22Rv1 (cell line): ENCODE measurements at regions not wholly inside any gene's neighbourhood (a gene's known extent, or its start where the extent isn't known, plus 50 kb on each side); places are given as distances from the start of the nearest gene placed in this dataset.

Experiments used
- H3K27ac ChIP-seq: fragments of 450-650 bp; 2 replicates; pipeline ENCODE4 v1.5.1; 2017
- CTCF ChIP-seq: fragments of 450-650 bp; IDR thresholded peaks from 2 replicates; pipeline ENCODE4 v1.5.1; 2017; ENCODE audit warnings: mild to moderate bottlenecking
- ZFX ChIP-seq: fragments of 450-650 bp; IDR thresholded peaks from 2 replicates; pipeline ENCODE4 v1.6.1; 2017; ENCODE audit warnings: antibody characterized with exemption, borderline replicate concordance

DNA sequence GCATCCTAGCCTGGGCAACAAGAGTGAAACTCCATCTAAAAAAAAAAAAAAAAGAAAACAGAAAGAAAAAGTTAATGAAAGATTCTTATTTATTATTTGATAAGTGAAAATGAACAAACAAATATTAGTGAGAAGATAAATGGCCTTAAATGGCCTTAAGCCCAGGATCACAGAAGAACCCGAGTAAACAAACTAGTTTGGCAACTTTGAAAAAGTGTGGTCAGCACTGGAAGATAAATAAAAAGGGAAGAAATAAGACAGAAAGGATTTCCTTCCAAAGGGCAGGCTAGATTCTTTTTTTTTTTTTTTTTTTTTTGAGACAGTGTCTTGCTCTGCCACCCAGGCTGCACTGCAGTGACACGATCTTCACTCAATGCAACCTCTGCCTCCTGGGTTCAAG is 692.4 kb downstream of the CPS1 start:
- no peak for TF ChIP-seq CTCF
- TF ChIP-seq ZFX = no peak
- peak overlapping the region; percentile 34 for H3K27ac ChIP-seq

DNA sequence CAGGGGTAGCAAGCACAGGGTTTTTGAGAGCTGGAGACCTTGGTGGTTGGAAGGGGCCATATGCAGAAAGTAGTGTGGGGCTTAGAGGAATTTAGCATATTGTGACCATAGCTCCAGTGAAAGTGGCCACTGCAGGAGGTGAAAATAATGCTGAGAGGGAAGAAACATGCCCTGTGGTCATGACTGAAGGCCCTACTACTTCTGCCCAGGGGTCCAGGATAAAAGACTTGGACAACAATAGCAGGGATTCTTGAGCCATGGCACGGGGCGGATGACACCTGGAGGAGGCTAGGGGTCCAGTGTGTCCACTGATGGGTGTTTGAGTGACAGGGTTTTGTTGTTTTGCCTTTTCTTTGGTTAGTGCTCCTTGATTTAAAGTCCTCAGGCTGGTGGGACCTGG is 694.6 kb downstream of the CPS1 start:
- H3K27ac ChIP-seq = no peak overlapping the region
- TF ChIP-seq CTCF (no peak), ZFX (no peak)

GRCh38 chr2:211258646-211259335 is 702.4 kb downstream of the CPS1 start:
- TF ChIP-seq CTCF (no peak), ZFX (no peak)
- H3K27ac ChIP-seq = no peak overlapping the region

GRCh38 chr2:211259831-211260476 is 703.6 kb downstream of the CPS1 start:
- H3K27ac ChIP-seq = no peak overlapping the region
- TF ChIP-seq ZFX (no peak), CTCF (no peak)

DNA sequence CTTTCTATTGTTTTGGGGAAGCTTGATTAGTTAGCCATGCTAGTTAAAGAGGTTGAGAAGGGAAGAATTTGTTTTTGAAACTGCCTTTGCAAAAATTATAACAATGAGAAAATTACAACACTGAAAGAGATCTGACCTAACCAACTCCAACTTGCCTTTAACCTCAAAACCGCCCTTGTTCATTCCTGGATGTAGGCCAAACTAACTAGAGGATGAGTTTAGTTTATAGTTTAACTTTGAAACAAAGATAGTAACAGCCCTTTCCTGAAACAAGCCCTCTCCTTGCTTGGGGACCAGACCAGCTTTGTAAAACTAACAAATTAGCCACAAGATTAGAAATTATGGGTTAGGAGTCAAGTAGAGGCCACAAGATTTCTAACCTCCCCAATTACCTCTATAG is 713.9 kb downstream of the CPS1 start:
- no peak for TF ChIP-seq ZFX
- TF ChIP-seq CTCF = no peak
- H3K27ac ChIP-seq = no peak overlapping the region

DNA sequence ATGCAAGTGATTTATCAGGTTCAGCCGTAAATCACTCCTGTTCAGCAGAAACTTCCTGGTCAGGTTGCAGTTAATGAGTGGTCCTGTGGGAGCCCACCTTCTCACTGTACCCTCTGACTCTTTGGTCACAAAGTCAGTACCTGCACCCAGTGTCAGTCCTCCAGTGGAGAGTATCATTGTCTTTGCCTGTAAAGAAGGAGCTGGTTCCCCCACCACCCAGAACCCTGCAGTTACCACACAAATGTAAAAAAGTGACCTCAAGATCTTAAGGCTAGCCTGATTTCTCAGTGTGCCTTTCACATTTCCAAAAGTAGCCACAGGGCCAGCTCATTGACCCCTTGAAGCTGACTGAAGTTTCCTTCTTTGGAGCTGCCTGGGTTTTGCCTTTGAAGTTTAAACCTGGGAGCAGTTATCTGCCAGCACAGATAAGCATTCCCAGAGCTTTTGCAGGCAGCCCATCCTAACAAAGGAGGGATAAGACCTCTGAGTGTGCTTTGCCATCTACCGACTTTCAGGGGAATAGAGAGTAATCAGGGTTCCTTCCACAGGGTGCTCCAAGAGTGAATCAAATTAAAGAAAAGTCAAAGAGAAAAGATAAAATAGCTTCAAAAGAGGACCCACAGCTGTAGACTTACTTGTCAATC is 725.2 kb downstream of the CPS1 start:
- H3K27ac ChIP-seq = no peak overlapping the region
- TF ChIP-seq CTCF (no peak), ZFX (no peak)

DNA sequence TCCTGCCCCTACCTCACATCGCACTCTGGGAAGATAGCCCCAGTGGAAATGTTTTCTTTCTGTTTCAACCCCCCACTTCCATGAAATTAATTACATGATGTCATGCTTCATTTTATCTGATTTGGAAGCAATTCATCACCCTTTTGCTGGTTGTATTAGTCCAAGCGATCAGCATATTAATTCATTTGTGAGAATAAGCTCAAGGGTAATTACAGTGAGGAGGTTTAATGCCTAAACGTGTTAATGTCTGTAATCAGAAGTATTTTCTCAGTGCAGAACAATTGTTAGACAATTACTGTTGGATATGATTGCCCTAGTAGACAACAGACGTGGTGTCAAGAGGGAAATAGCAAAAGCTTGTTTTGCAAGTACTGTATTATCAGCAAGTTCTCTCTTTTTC is 746.3 kb downstream of the CPS1 start:
- TF ChIP-seq CTCF (no peak), ZFX (no peak)
- no peak overlapping the region for H3K27ac ChIP-seq
